CD14-positive monocyte (primary cell): ENCODE measurements at regions not wholly inside any gene's neighbourhood (a gene's known extent, or its start where the extent isn't known, plus 50 kb on each side); places are given as distances from the start of the nearest gene placed in this dataset.

ENCODE experiments used
- DNase-seq, 3 donors: peaks; one replicate each; pipeline ENCODE4 v3.0.0-alpha.2; 2011 to 2022
- H2AFZ ChIP-seq: 2 replicates; pipeline ENCODE4 v1.6.0; 2012; ENCODE audit warnings: mild to moderate bottlenecking, low read depth, low read length, inconsistent platforms; ENCODE audit not compliant: insufficient read depth, poor library complexity, severe bottlenecking
- H3K27ac ChIP-seq, 2 donors: 1 replicate in 1 of 2; 2 replicates in 1 of 2; pipeline ENCODE4 v1.5.1; 2012 to 2013; ENCODE audit warnings: low read length in 2 of 2, control low read depth in 1 of 2, inconsistent platforms in 1 of 2, low read depth in 1 of 2, mild to moderate bottlenecking in 1 of 2
- H3K27me3 ChIP-seq, 2 donors: one replicate each; pipeline versions ENCODE4 v1.6.0 to v1.6.1; 2011 to 2013; ENCODE audit warnings: low read length in 2 of 2; ENCODE audit not compliant: control insufficient read depth in 2 of 2, insufficient read depth in 2 of 2
- H3K36me3 ChIP-seq, 2 donors: replicated peaks in 1 of 2; 1 replicate in 1 of 2; 2 replicates in 1 of 2; pipeline versions ENCODE4 v1.5.1 to v1.6.1; 2012 to 2013; ENCODE audit warnings: low read length in 2 of 2, control low read depth in 1 of 2, inconsistent platforms in 1 of 2, mild to moderate bottlenecking in 1 of 2; ENCODE audit not compliant: insufficient read depth in 2 of 2, control insufficient read depth in 1 of 2
- H3K4me1 ChIP-seq, 2 donors: 1 replicate in 1 of 2; 2 replicates in 1 of 2; pipeline versions ENCODE4 v1.5.1 to v1.6.1; 2012 to 2013; ENCODE audit warnings: low read length in 2 of 2, control low read depth in 1 of 2, inconsistent platforms in 1 of 2, mild to moderate bottlenecking in 1 of 2, moderate library complexity in 1 of 2; ENCODE audit not compliant: insufficient read depth in 2 of 2, control insufficient read depth in 1 of 2
- H3K4me2 ChIP-seq: replicated peaks from 2 replicates; pipeline ENCODE3; 2012; ENCODE audit warnings: low read length, moderate library complexity, mild to moderate bottlenecking; ENCODE audit not compliant: poor library complexity, severe bottlenecking; ENCODE audit errors: extremely low read depth
- H3K4me3 ChIP-seq, 3 experiments: fragments of 200-600 bp in 1 of 3; sonication (generic) in 1 of 3; replicated peaks in 1 of 3; 1 replicate in 2 of 3; 2 replicates in 1 of 3; pipeline ENCODE4 v1.5.1; 2011 to 2013; ENCODE audit warnings: low read length in 3 of 3, mild to moderate bottlenecking in 3 of 3, control low read depth in 2 of 3, low read depth in 2 of 3, inconsistent platforms in 1 of 3, moderate library complexity in 1 of 3
- H3K79me2 ChIP-seq: 2 replicates; pipeline ENCODE4 v1.6.0; 2012; ENCODE audit warnings: mild to moderate bottlenecking, control low read depth, inconsistent platforms, low read length, moderate library complexity; ENCODE audit not compliant: insufficient read depth
- H3K9ac ChIP-seq: 2 replicates; pipeline ENCODE4 v1.6.0; 2017; ENCODE audit warnings: low read length, mild to moderate bottlenecking; ENCODE audit not compliant: insufficient read depth, poor library complexity, severe bottlenecking
- H3K9me3 ChIP-seq, 2 donors: replicated peaks in 1 of 2; 1 replicate in 1 of 2; 2 replicates in 1 of 2; pipeline versions ENCODE4 v1.5.1 to v1.6.1; 2012 to 2013; ENCODE audit warnings: low read length in 2 of 2, control low read depth in 1 of 2; ENCODE audit not compliant: control insufficient read depth in 1 of 2, insufficient read depth in 1 of 2
- H4K20me1 ChIP-seq: 2 replicates; pipeline ENCODE4 v1.6.0; 2012; ENCODE audit warnings: mild to moderate bottlenecking, low read length, control low read depth, moderate library complexity; ENCODE audit not compliant: insufficient read depth
- H3K27ac Mint-ChIP-seq, 7 donors: one replicate each; pipeline ENCODE4 v1.8.0; 2020; ENCODE audit warnings: mild to moderate bottlenecking in 7 of 7, mixed read lengths in 7 of 7, moderate library complexity in 6 of 7, inconsistent platforms in 2 of 7
- H3K27me3 Mint-ChIP-seq, 3 donors: one replicate each; pipeline ENCODE4 v1.8.0; 2021 to 2022; ENCODE audit warnings: low read depth in 3 of 3, mild to moderate bottlenecking in 3 of 3, mixed read lengths in 3 of 3, moderate library complexity in 3 of 3, inconsistent platforms in 1 of 3
- H3K36me3 Mint-ChIP-seq, 2 donors: one replicate each; pipeline ENCODE4 v1.8.0; 2020; ENCODE audit warnings: mixed read lengths in 2 of 2, inconsistent platforms in 1 of 2, mild to moderate bottlenecking in 1 of 2
- H3K4me1 Mint-ChIP-seq: one replicate; pipeline ENCODE4 v1.8.0; 2020; ENCODE audit warnings: mild to moderate bottlenecking, mixed read lengths
- H3K4me3 Mint-ChIP-seq, 2 donors: one replicate each; pipeline ENCODE4 v1.8.0; 2020; ENCODE audit warnings: mild to moderate bottlenecking in 2 of 2, mixed read lengths in 2 of 2, moderate library complexity in 1 of 2
- H3K9me3 Mint-ChIP-seq, 7 donors: one replicate each; pipeline ENCODE4 v1.8.0; 2020 to 2022; ENCODE audit warnings: mixed read lengths in 7 of 7, mild to moderate bottlenecking in 6 of 7, moderate library complexity in 6 of 7, inconsistent platforms in 2 of 7
- CTCF ChIP-seq: fragments of 200-600 bp; IDR thresholded peaks from one replicate; pipeline ENCODE4 v1.8.0; 2022; ENCODE audit warnings: antibody characterized with exemption, mild to moderate bottlenecking
- WGBS: methylation state at CpG from one replicate; pipeline ENCODE4 v1.1.5; 2013; ENCODE audit warnings: missing lambda C conversion rate; ENCODE audit not compliant: insufficient coverage; 5-methylcytosine and 5-hydroxymethylcytosine counted together
- intact Hi-C, 2 donors: fragments of 100-400 bp; cut with micrococcal nuclease; formaldehyde crosslinking; loops; one replicate each; pipeline versions ENCODE4 v1.15.0 to v1.15.1; 2023

- peaks cover 0 to 7% (median 4%) of the 10 kb centered on the region in 7 donors for H3K9me3 Mint-ChIP-seq
- Histone ChIP-seq H3K4me2 (no peak overlapping the region), H4K20me1 (no peaks in the 10 kb centered on the region), H3K27ac (no peak overlapping the region), H3K9ac (no peak overlapping the region), H3K79me2 (no peaks in the 10 kb centered on the region), H3K4me1 (no peaks in the 10 kb centered on the region), H3K36me3 (no peaks in the 10 kb centered on the region), H3K27me3 (no peaks in the 10 kb centered on the region), H3K9me3 (peaks cover 0 to 6% of the 10 kb centered on the region in 2 donors), H3K4me3 (no peak overlapping the region), H2AFZ (no peak overlapping the region)
- H3K4me3 Mint-ChIP-seq, result no peak overlapping the region
- no peak for DNase-seq
- no peaks in the 10 kb centered on the region for H3K36me3 Mint-ChIP-seq
- WGBS, result 94% methylated on average over 2 of the region's 2 CpGs
- no peak for TF ChIP-seq CTCF
- peaks cover 0 to 1% (median 0%) of the 10 kb centered on the region in 3 donors for H3K27me3 Mint-ChIP-seq
- intact Hi-C loops, result no loop called here
- H3K27ac Mint-ChIP-seq, result no peak overlapping the region
- H3K4me1 Mint-ChIP-seq, result no peaks in the 10 kb centered on the region
Observed at GRCh38 chr3:146692254-146692653, 87.1 kb upstream of the PLSCR5 start.

GRCh38 chr3:146685050-146685814, 80.1 kb upstream of the PLSCR5 start:
- Histone ChIP-seq H3K79me2 (no peaks in the 10 kb centered on the region), H3K27ac (no peak overlapping the region), H3K4me3 (no peak overlapping the region), H3K4me1 (no peaks in the 10 kb centered on the region), H3K9ac (no peak overlapping the region), H3K9me3 (no peaks in the 10 kb centered on the region), H2AFZ (no peak overlapping the region), H3K27me3 (no peaks in the 10 kb centered on the region), H4K20me1 (no peaks in the 10 kb centered on the region), H3K36me3 (no peaks in the 10 kb centered on the region), H3K4me2 (no peak overlapping the region)
- intact Hi-C loops, result no loop called here
- WGBS, result 81% methylated on average over 6 of the region's 8 CpGs
- TF ChIP-seq CTCF, result no peak
- Mint-ChIP-seq H3K9me3 (peaks cover 0 to 6% (median 0%) of the 10 kb centered on the region in 7 donors), H3K36me3 (no peaks in the 10 kb centered on the region), H3K27ac (no peak overlapping the region), H3K27me3 (no peaks in the 10 kb centered on the region), H3K4me3 (no peak overlapping the region), H3K4me1 (no peaks in the 10 kb centered on the region)
- DNase-seq, result no peak
